ENCODE measurements at regions not wholly inside any gene's neighbourhood (a gene's known extent, or its start where the extent isn't known, plus 50 kb on each side); places are given as distances from the start of the nearest gene placed in this dataset.

- POLR2A ChIA-PET: no interaction called here
- no peak for TF ChIP-seq CTCF (IDR thresholded peaks at IDR 0.05; ENCODE audit: low read depth, low read length)
- DNase-seq (ENCODE audit: low read depth, low spot score): no peak
- H3K4me3 ChIP-seq (ENCODE audit: low read depth, low read length): no peak overlapping the region
- H3K9me3 ChIP-seq (ENCODE audit: control insufficient read depth, insufficient read depth, low read length): no peaks in the 10 kb centered on the region
- CTCF ChIA-PET: no interaction called here
- H3K27me3 ChIP-seq (ENCODE audit: control insufficient read depth, insufficient read depth, low read length): peaks cover 11% of the 10 kb centered on the region
- no peak overlapping the region for H3K27ac ChIP-seq (ENCODE audit: low read depth, low read length)
These were observed 174.8 kb upstream of the NECTIN1 start for GRCh38 chr11:119903821-119904220.

GRCh38 chr11:119903389-119903788 is 174.4 kb upstream of the NECTIN1 start:
- DNase-seq (ENCODE audit: low read depth, low spot score): no peak
- Histone ChIP-seq H3K9me3 (ENCODE audit: control insufficient read depth, insufficient read depth, low read length) (no peaks in the 10 kb centered on the region), H3K27ac (ENCODE audit: low read depth, low read length) (no peak overlapping the region), H3K27me3 (ENCODE audit: control insufficient read depth, insufficient read depth, low read length) (peaks cover 10% of the 10 kb centered on the region), H3K4me3 (ENCODE audit: low read depth, low read length) (no peak overlapping the region)
- ChIA-PET CTCF (no interaction called here), POLR2A (no interaction called here)
- TF ChIP-seq CTCF (IDR thresholded peaks at IDR 0.05; ENCODE audit: low read depth, low read length): no peak

GRCh38 chr11:119902656-119903231 is 173.7 kb upstream of the NECTIN1 start:
- no peak for TF ChIP-seq CTCF (IDR thresholded peaks at IDR 0.05; ENCODE audit: low read depth, low read length)

GRCh38 chr11:119901657-119902577 is 172.9 kb upstream of the NECTIN1 start:
- Histone ChIP-seq H3K27me3 (ENCODE audit: control insufficient read depth, insufficient read depth, low read length) (peaks cover 12% of the 10 kb centered on the region), H3K4me3 (ENCODE audit: low read depth, low read length) (no peak overlapping the region), H3K27ac (ENCODE audit: low read depth, low read length) (no peak overlapping the region), H3K9me3 (ENCODE audit: control insufficient read depth, insufficient read depth, low read length) (no peaks in the 10 kb centered on the region)
- TF ChIP-seq CTCF (IDR thresholded peaks at IDR 0.05; ENCODE audit: low read depth, low read length): no peak
- no peak for DNase-seq (ENCODE audit: low read depth, low spot score)
- CTCF ChIA-PET: no interaction called here
- POLR2A ChIA-PET: no interaction called here

More at GRCh38 chr11:119902656-119903231, 173.7 kb upstream of the NECTIN1 start:
- peaks cover 10% of the 10 kb centered on the region for H3K27me3 ChIP-seq (ENCODE audit: control insufficient read depth, insufficient read depth, low read length)
- H3K27ac ChIP-seq (ENCODE audit: low read depth, low read length): no peak overlapping the region
- H3K9me3 ChIP-seq (ENCODE audit: control insufficient read depth, insufficient read depth, low read length): no peaks in the 10 kb centered on the region
- H3K4me3 ChIP-seq (ENCODE audit: low read depth, low read length): no peak overlapping the region
- DNase-seq (ENCODE audit: low read depth, low spot score): no peak
- POLR2A ChIA-PET: no interaction called here
- CTCF ChIA-PET: no interaction called here

GRCh38 chr11:119899997-119900396 is 171.0 kb upstream of the NECTIN1 start:
- POLR2A ChIA-PET: no interaction called here
- H3K4me3 ChIP-seq (ENCODE audit: low read depth, low read length): no peak overlapping the region
- no peaks in the 10 kb centered on the region; the same call in 1 of the 2 replicates for H3K9me3 ChIP-seq (ENCODE audit: control insufficient read depth, insufficient read depth, low read length)
- DNase-seq (ENCODE audit: low read depth, low spot score): no peak
- peaks cover 17% of the 10 kb centered on the region for H3K27me3 ChIP-seq (ENCODE audit: control insufficient read depth, insufficient read depth, low read length)
- no peak overlapping the region for H3K27ac ChIP-seq (ENCODE audit: low read depth, low read length)
- TF ChIP-seq CTCF (IDR thresholded peaks at IDR 0.05; ENCODE audit: low read depth, low read length): no peak
- CTCF ChIA-PET: no interaction called here
